Smooth muscle cell (in vitro differentiated cells): ENCODE measurements at regions not wholly inside any gene's neighbourhood (a gene's known extent, or its start where the extent isn't known, plus 50 kb on each side); places are given as distances from the start of the nearest gene placed in this dataset.

Experiments used
- DNase-seq: peaks from one replicate; lab custom pipeline; 2025; ENCODE audit not compliant: unreplicated experiment; lab: John Stamatoyannopoulos, UW
- H2AFZ ChIP-seq: fragments of 200-600 bp; sonication (generic); 2 replicates; pipeline ENCODE4 v1.6.0; 2016; ENCODE audit warnings: antibody characterized with exemption, low read depth, mild to moderate bottlenecking
- H3F3A ChIP-seq: fragments of 200-600 bp; sonication (generic); 2 replicates; pipeline ENCODE4 v1.6.0; 2017; ENCODE audit warnings: antibody characterized with exemption, low read depth
- H3K27ac ChIP-seq: fragments of 200-600 bp; sonication (generic); 2 replicates; pipeline ENCODE4 v1.5.1; 2016; ENCODE audit warnings: low read depth, mild to moderate bottlenecking
- H3K27me3 ChIP-seq: fragments of 200-600 bp; sonication (generic); 2 replicates; pipeline ENCODE4 v1.6.1; 2016; ENCODE audit warnings: low read depth, mild to moderate bottlenecking
- H3K36me3 ChIP-seq: fragments of 200-600 bp; sonication (generic); 2 replicates; pipeline ENCODE4 v1.5.1; 2016; ENCODE audit warnings: low read depth
- H3K4me1 ChIP-seq: fragments of 200-600 bp; sonication (generic); 2 replicates; pipeline ENCODE4 v1.5.1; 2016; ENCODE audit warnings: low read depth
- H3K4me2 ChIP-seq: fragments of 200-600 bp; sonication (generic); 2 replicates; pipeline ENCODE4 v1.6.0; 2016; ENCODE audit warnings: mild to moderate bottlenecking
- H3K4me3 ChIP-seq: fragments of 200-600 bp; sonication (generic); 2 replicates; pipeline ENCODE4 v1.5.1; 2016; ENCODE audit warnings: mild to moderate bottlenecking
- H3K79me2 ChIP-seq: fragments of 200-600 bp; sonication (generic); 2 replicates; pipeline ENCODE4 v1.6.0; 2016; ENCODE audit warnings: low read depth, mild to moderate bottlenecking
- H3K9ac ChIP-seq: fragments of 200-600 bp; sonication (generic); 2 replicates; pipeline ENCODE4 v1.6.0; 2016; ENCODE audit warnings: low read depth
- H3K9me3 ChIP-seq: fragments of 200-600 bp; sonication (generic); replicated peaks from 2 replicates; pipeline ENCODE4 v1.5.1; 2016; ENCODE audit warnings: low read depth
- H4K20me1 ChIP-seq: fragments of 200-600 bp; sonication (generic); 2 replicates; pipeline ENCODE4 v1.6.0; 2016; ENCODE audit warnings: low read depth
- CTCF ChIP-seq: fragments of 200-600 bp; sonication (generic); IDR thresholded peaks from 2 replicates; pipeline ENCODE4 v1.5.1; 2017; ENCODE audit warnings: borderline replicate concordance, mild to moderate bottlenecking, antibody characterized with exemption; ENCODE audit not compliant: insufficient read depth, poor library complexity, severe bottlenecking
- WGBS: methylation state at CpG from one replicate; pipeline ENCODE4 v1.1.7; 2016; ENCODE audit warnings: low lambda C conversion rate; 5-methylcytosine and 5-hydroxymethylcytosine counted together

DNA sequence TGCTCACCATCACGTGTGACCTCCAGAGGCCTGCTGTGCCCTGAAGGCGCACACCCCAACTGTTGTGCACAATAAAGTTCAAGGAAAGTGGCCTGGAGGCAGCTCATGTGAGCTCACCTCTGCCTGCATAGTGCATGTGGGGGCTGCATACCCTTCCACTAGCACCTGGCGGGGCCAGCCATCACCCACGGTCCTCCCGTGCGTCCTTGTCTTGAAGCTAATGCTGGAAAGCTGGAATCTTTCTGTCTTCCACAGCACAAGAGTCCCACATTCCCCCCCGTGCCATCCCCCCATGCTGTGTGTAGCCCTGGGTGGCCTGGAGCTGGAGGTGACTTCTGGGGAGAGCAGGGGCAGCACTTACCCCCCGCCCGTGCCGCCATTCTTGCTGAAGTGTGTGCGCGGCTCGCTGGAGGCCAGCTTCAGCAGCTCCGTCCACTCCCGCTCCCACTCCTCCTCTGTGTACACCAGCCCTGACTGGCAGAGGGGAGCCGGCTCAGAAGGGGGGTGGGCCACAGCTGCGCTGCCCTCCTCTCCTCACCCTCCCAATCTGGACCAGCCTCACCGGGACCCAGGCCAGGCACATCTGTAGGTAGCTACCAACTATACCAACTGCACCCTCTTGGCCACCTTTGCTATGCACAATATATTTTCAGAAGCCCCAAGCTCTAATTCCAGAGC is 199.5 kb downstream of the KLF13 start:
- no peaks in the 10 kb centered on the region for H3K36me3 ChIP-seq
- H3K27ac ChIP-seq = no peak overlapping the region
- H3K9me3 ChIP-seq = no peaks in the 10 kb centered on the region
- no peak overlapping the region for H2AFZ ChIP-seq
- no peak for DNase-seq
- H4K20me1 ChIP-seq = no peaks in the 10 kb centered on the region
- no peaks in the 10 kb centered on the region for H3K27me3 ChIP-seq
- H3K4me2 ChIP-seq = no peak overlapping the region
- no peak overlapping the region for H3K4me3 ChIP-seq
- TF ChIP-seq CTCF = no peak
- no peak overlapping the region for H3K9ac ChIP-seq
- H3K4me1 ChIP-seq = no peaks in the 10 kb centered on the region
- no peaks in the 10 kb centered on the region for H3F3A ChIP-seq
- no peaks in the 10 kb centered on the region for H3K79me2 ChIP-seq
- 96% methylated on average over 18 of the region's 18 CpGs for WGBS

GRCh38 chr15:31526916-31527690 is 200.5 kb downstream of the KLF13 start:
- Histone ChIP-seq H3F3A (no peaks in the 10 kb centered on the region), H3K27me3 (no peaks in the 10 kb centered on the region), H3K79me2 (no peaks in the 10 kb centered on the region), H3K9ac (no peak overlapping the region), H3K4me1 (no peaks in the 10 kb centered on the region), H3K4me2 (no peak overlapping the region), H3K27ac (no peak overlapping the region), H3K9me3 (no peaks in the 10 kb centered on the region), H4K20me1 (no peaks in the 10 kb centered on the region), H3K36me3 (no peaks in the 10 kb centered on the region), H3K4me3 (no peak overlapping the region), H2AFZ (no peak overlapping the region)
- 84% methylated on average over 15 of the region's 15 CpGs for WGBS
- no peak for DNase-seq
- TF ChIP-seq CTCF = no peak

DNA sequence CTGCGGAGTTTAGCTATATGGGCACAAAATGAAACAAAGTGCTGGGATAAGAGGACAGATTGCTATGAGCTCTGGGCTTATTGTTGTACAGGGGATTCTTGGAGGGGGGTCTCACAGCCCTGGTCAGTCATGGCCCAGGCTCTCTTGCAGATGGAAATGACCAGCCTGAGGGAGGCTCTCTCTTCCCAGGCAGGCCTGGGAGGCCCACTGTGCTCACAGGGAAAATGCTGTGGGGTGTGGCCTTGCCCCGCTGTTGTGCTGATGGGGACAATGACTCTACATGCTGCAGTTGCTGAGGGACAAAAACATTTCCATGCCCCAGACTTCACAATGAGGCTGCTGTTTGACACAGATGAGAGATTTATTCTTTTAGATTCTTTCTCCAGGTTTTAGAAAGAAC is 202.2 kb downstream of the KLF13 start:
- no peaks in the 10 kb centered on the region for H3K79me2 ChIP-seq
- TF ChIP-seq CTCF = no peak
- H3K36me3 ChIP-seq = no peaks in the 10 kb centered on the region
- no peaks in the 10 kb centered on the region for H4K20me1 ChIP-seq
- H2AFZ ChIP-seq = no peak overlapping the region
- H3K4me2 ChIP-seq = no peak overlapping the region
- H3K4me1 ChIP-seq = no peaks in the 10 kb centered on the region
- H3F3A ChIP-seq = no peaks in the 10 kb centered on the region
- no peaks in the 10 kb centered on the region for H3K9me3 ChIP-seq
- H3K27me3 ChIP-seq = no peaks in the 10 kb centered on the region
- no peak overlapping the region for H3K9ac ChIP-seq
- H3K27ac ChIP-seq = no peak overlapping the region
- no peak overlapping the region for H3K4me3 ChIP-seq
- 95% methylated on average over 2 of the region's 2 CpGs for WGBS
- no peak for DNase-seq
